GM18520 (cell line): ENCODE measurements at regions not wholly inside any gene's neighbourhood (a gene's known extent, or its start where the extent isn't known, plus 50 kb on each side); places are given as distances from the start of the nearest gene placed in this dataset.
"Not testable (repeated sequence)": the region's sequence is repeated elsewhere in the genome, so short reads cannot be mapped to it uniquely, and the experiment has no call there.

ENCODE experiments used
- ATAC-seq: cut with Tn5 transposase; IDR thresholded peaks from one replicate; pipeline ENCODE4 v1.9.1; 2021; ENCODE audit not compliant: unreplicated experiment

GRCh38 chr18:10329101-10329500, 125.3 kb upstream of the APCDD1 start:
- no peak for ATAC-seq

DNA sequence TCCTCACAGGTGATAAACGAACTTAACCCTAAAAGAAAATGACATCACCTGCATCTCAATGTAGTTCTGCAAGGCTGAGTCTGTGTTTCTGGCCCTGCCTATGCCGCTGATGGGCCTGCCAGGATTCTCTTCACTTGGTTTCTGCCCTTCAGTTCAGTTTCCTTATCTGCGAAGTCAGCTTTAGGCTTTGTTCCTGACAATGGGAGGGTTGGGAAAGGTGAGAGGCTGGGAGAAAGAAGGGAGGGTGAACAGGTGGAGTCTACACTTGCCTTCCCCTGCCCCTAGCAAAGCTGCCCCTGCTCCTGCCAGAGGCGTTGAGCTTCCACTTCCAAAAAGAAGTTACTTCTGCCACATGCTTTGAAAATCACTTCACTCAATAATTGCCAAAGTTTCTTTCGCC, 124.0 kb upstream of the APCDD1 start:
- ATAC-seq, result no peak

- no peak for ATAC-seq
Observed at GRCh38 chr18:10332452-10332851, 122.0 kb upstream of the APCDD1 start.

GRCh38 chr18:10336749-10337350, 117.6 kb upstream of the APCDD1 start:
- ATAC-seq, result no peak

GRCh38 chr18:10340821-10341220, 113.6 kb upstream of the APCDD1 start:
- ATAC-seq, result no peak

DNA sequence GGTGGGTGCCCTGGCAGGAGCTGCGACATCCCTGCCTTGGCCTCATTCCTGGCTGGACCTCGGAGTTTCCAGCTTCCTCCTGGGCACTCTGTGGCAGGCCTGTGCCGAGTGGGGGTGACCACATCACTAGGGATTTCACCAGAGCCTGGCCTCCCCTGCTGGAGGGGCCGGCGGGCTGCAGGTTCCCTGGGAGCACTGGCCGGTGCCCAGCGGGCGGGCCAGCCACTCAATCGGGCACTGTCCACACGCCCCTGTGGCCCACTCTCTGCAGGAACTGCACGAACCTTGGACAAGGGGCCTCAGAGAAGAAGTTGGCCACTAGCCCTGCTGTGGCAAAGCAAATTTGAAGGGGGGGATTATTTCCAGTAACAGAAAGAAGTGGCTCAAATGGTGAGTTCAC, 110.7 kb upstream of the APCDD1 start:
- no peak for ATAC-seq

DNA sequence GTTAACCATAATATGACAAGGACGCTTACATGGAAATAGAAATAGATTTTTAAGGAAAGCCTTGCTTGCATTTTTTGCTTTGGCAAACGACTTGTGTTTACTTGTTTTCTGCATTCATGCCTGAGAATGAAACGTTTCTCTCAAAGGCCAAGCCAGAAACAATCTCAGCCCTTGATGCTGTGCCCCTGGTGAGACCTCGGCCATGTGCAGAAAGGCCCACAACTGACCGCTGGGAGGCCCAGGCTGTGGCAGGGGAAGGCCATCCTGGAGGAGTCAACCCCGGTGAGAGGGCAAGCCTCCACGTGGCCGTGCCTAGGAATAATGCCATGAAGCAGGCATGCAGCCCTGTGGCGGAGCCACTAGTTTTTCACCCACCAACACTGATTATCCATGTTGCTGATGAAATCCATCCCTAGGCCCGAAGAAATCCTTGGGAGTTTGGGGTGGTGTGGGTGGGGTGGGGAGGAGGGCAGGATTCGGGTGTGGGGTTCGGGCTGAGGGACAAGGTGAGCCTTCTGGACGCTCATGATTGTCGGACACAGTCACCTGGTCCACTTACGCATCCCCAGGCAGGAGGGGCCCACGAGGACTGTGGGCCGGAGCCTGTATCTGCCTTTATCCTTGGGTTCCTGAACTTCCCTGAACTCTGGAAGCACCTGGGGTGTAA, 107.6 kb upstream of the APCDD1 start:
- ATAC-seq, result no peak

DNA sequence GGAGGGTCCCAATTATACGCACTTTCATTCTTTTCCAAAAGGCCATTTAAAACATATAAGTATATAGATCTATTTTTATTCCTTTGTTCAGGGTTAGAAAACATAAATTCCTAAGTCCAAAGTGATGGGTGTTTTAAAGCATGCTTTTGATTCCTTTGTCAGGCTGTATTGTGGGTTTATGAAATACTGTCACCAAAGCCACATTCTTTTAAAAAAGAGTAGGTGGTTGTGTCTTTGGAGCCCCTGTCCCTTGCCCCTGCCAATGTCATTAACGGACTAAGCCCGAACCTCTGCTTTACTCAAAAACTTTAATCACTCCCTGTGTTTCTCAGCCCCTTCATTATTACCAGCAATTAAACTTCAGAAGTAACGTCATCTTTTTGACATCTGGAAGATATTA, 104.9 kb upstream of the APCDD1 start:
- ATAC-seq, result no peak

- no peak for ATAC-seq
Observed at GRCh38 chr18:10350661-10351060, 103.8 kb upstream of the APCDD1 start.

DNA sequence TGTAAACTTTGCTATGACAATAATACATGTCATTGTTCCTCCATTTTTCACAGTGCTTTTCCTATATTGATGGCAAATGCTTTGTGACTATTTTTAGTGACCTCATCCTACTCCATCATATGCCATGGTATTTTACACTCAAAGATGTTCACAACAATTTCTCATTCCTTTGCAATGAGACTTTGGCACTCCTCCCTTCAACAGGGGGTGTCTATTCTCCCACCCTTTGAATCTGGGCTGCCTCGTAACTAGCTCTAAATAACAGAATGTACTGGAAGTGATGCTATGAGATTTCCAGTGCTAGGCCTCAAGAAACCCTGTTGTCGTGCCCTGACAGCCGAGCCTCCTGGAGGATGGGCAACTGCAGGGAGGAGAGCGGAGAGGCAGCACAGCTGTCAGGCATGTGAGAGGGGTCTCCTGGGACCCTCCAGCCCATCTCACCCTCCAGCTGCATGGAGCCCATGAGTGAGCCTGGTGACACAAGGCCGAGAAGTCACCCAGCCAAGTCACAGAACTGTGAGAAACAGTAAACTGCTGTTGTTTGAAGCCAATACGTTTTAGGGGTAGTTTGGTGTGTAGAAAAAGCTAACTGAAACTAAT, 103.1 kb upstream of the APCDD1 start:
- ATAC-seq, result no peak

DNA sequence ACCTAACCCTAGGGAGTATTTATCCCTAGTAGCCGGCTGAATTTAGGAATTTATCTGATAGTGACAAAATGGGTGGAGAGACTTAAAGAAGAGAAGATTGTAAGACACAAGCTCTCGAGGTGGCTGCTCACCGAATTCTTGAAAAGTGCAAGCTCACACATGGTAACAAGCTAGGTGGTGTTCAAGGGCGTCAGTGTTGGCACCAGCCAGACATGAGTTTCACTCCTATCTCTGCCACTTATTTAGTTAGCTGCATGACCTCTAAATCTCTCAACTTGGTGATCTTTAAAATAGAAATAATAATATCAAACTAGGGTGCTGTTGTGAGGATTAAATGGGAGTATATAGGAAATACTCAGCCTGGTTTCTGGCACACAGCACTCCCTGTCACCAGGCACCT, 102.6 kb upstream of the APCDD1 start:
- ATAC-seq, result no peak

DNA sequence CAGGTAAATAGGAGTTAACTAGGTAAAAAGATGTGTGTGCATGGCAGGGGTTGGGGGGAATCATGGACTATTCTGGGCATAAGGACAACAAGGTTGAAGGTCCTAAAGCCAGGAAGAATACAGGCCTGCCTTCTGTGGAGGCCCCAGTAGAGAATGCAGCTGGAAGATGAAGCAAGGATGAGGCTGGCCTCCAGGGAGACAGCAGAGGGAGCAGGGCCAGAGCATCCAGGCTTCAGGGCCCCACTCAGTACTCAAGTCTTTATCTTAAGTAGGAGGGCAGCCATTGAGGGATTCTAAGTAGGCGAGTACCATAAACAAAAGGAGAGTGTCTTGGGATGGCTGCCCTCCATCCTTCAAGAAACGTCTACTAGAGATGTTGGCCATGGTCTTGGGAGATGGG, 101.8 kb upstream of the APCDD1 start:
- ATAC-seq, result no peak

DNA sequence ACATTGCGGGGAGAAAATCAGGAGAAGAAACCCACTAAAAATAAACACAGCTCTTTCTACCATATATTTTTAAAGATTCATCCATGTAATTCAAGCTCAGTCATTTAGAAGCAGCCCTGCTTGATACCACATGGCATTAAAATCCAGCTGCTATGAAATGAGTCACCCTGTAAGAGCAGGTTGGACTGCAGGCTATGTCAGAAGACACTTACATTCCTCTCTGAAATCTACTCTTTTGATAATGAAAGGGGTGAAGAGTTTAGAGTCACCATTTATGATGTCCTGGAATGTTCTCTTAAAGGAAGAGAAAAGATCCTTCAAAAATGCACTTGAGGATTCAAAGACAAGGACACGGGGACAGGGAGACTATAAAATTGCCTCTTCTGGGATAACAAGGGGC, 100.6 kb upstream of the APCDD1 start:
- no peak for ATAC-seq

- ATAC-seq, result no peak
Observed at GRCh38 chr18:10354241-10354811, 100.1 kb upstream of the APCDD1 start.

- ATAC-seq, result no peak
Observed at GRCh38 chr18:10354890-10355289, 99.5 kb upstream of the APCDD1 start.

- ATAC-seq, result not testable (repeated sequence)
Observed at GRCh38 chr18:10356999-10357398, 97.4 kb upstream of the APCDD1 start.

- no peak for ATAC-seq
Observed at GRCh38 chr18:10361660-10362059, 92.8 kb upstream of the APCDD1 start.

DNA sequence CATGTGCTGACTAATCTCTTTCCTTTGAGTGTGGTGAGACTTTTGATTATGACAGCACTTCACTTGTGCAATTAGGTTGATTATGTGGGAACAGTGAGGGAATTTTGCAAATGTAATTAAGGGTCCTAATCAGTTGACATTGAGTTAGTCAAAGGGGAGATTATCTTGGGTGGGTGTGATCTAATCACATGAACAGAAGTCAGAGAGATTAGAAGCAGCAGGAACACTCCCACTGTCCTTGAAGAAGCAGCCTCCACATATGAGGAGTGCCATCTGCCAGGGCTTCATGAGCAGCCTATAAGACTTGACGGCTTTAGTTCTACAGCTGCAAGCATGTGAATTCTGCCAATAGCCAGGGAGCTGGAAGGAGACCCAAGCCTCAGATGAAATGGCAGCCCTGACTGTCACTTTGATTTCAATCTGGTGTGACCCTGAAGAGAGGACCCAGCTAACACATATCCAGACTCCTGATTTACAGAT, 89.4 kb upstream of the APCDD1 start:
- ATAC-seq, result no peak

DNA sequence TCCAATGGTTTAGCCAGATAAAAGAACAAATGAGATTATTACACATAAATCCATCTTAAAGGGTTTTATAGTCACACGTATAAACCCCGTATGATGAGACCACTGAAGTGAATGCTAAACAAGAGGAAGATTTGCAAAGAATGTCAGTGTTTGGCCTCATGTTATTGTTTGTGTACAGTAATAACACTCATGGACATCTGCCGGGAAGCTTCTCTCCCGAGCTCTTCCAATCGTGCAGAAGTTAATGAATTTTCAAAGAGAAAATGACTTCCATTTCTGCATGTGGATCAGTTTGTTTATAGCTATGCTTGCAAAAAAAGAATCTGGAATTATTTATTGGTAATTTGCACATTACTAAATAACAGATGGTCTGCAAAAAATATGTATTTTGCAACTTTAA, 88.5 kb upstream of the APCDD1 start:
- ATAC-seq, result no peak

- no peak for ATAC-seq
Observed at GRCh38 chr18:10367836-10368235, 86.6 kb upstream of the APCDD1 start.

DNA sequence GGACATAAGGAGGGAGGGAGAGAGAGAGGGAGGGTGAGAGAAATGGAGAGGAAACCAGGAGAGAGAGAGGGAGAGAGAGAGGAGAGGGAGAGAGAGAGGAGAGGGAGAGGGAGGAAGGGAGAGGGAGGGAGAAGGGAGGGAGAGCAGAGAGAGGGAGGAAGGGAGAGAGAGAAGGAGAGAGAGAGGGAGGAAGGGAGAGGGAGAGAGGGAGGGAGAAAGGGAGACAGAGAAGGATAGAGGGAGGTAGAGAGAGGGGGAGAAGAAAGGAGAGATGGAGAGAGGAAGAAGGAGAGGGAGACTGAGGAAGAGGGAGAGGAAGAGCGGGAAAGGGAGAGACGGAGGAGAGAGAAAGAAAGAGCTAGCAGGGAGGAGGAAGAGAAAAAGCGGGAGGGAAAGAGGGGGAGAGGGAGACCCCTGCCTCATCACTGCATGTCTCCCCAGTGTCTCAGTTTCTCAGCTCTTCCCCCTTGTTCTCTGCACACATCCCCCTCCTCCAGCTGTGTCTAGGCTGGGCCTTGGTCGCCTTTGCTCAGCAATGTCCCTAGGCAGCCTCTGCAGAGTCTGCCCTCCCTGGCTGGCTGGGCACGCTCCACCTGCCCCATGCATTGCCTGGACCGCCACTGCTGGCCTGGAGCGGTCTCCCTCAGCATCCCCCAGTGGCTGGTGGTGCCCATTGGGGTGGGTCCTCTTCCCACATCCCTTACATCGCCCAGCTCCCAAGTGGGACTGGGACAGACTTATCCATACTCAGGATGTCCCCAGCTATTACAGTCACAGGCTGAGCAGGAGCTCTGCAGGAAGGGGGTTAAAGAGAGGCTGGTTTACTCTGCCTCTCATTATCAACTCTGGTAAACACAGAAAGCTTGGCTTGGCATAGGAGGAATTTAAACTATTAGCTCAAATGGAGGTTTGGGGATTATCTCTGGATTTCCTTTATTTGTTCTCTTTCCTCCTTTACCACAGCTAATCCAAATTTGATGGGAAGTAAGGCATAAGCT, 85.7 kb upstream of the APCDD1 start:
- ATAC-seq, result no peak
